ENCODE measurements at regions not wholly inside any gene's neighbourhood (a gene's known extent, or its start where the extent isn't known, plus 50 kb on each side); places are given as distances from the start of the nearest gene placed in this dataset.
"Not testable (repeated sequence)": the region's sequence is repeated elsewhere in the genome, so short reads cannot be mapped to it uniquely, and the experiment has no call there.

- no peaks in the 10 kb centered on the region for H3K4me1 ChIP-seq (ENCODE audit: insufficient read depth, low read length)
- no peak overlapping the region for H3K4me3 ChIP-seq (ENCODE audit: low read depth in 1 of 2, low read length in 2 of 2)
- H3K27ac ChIP-seq (ENCODE audit: low read depth, low read length), result no peak overlapping the region
- no peaks in the 10 kb centered on the region for H3K27me3 ChIP-seq (ENCODE audit: control insufficient read depth in 1 of 2, insufficient read depth in 2 of 2, low read length in 2 of 2)
- no peak overlapping the region for H3K9ac ChIP-seq (ENCODE audit: low read length)
- no peaks in the 10 kb centered on the region for H3K9me3 ChIP-seq (ENCODE audit: low read length)
- no peaks in the 10 kb centered on the region for H3K36me3 ChIP-seq (ENCODE audit: insufficient read depth, low read length)
These were observed 523.1 kb downstream of the CHSY3 start for GRCh38 chr5:130427222-130427955.

GRCh38 chr5:130425424-130425823 lies 521.2 kb downstream of the CHSY3 start:
- H3K4me3 ChIP-seq (ENCODE audit: low read depth in 1 of 2, low read length in 2 of 2), result no peak overlapping the region

GRCh38 chr5:130424341-130424740 lies 520.1 kb downstream of the CHSY3 start:
- Histone ChIP-seq H3K27me3 (ENCODE audit: control insufficient read depth in 1 of 2, insufficient read depth in 2 of 2, low read length in 2 of 2) (no peaks in the 10 kb centered on the region), H3K27ac (ENCODE audit: low read depth, low read length) (no peak overlapping the region), H3K36me3 (ENCODE audit: insufficient read depth, low read length) (no peaks in the 10 kb centered on the region), H3K4me1 (ENCODE audit: insufficient read depth, low read length) (no peaks in the 10 kb centered on the region), H3K9me3 (ENCODE audit: low read length) (no peaks in the 10 kb centered on the region), H3K4me3 (ENCODE audit: low read depth in 1 of 2, low read length in 2 of 2) (no peak overlapping the region), H3K9ac (ENCODE audit: low read length) (no peak overlapping the region)

More at GRCh38 chr5:130425424-130425823, 521.2 kb downstream of the CHSY3 start:
- H3K27ac ChIP-seq (ENCODE audit: low read depth, low read length), result no peak overlapping the region
- no peaks in the 10 kb centered on the region for H3K9me3 ChIP-seq (ENCODE audit: low read length)
- H3K4me1 ChIP-seq (ENCODE audit: insufficient read depth, low read length), result no peaks in the 10 kb centered on the region
- no peaks in the 10 kb centered on the region for H3K36me3 ChIP-seq (ENCODE audit: insufficient read depth, low read length)
- H3K27me3 ChIP-seq (ENCODE audit: control insufficient read depth in 1 of 2, insufficient read depth in 2 of 2, low read length in 2 of 2), result no peaks in the 10 kb centered on the region
- no peak overlapping the region for H3K9ac ChIP-seq (ENCODE audit: low read length)

- H3K27me3 ChIP-seq (ENCODE audit: control insufficient read depth in 1 of 2, insufficient read depth in 2 of 2, low read length in 2 of 2), result no peaks in the 10 kb centered on the region
- H3K9me3 ChIP-seq (ENCODE audit: low read length), result no peaks in the 10 kb centered on the region
- H3K36me3 ChIP-seq (ENCODE audit: insufficient read depth, low read length), result no peaks in the 10 kb centered on the region
These were observed 498.6 kb downstream of the CHSY3 start for GRCh38 chr5:130402906-130403305.

GRCh38 chr5:130400091-130400490 lies 495.8 kb downstream of the CHSY3 start:
- H3K9ac ChIP-seq (ENCODE audit: low read length), result no peak overlapping the region
- H3K9me3 ChIP-seq (ENCODE audit: low read length), result no peaks in the 10 kb centered on the region
- no peak overlapping the region for H3K27ac ChIP-seq (ENCODE audit: low read depth, low read length)
- H3K4me3 ChIP-seq (ENCODE audit: low read depth in 1 of 2, low read length in 2 of 2), result no peak overlapping the region
- no peaks in the 10 kb centered on the region for H3K36me3 ChIP-seq (ENCODE audit: insufficient read depth, low read length)
- no peaks in the 10 kb centered on the region for H3K27me3 ChIP-seq (ENCODE audit: control insufficient read depth in 1 of 2, insufficient read depth in 2 of 2, low read length in 2 of 2)
- H3K4me1 ChIP-seq (ENCODE audit: insufficient read depth, low read length), result no peaks in the 10 kb centered on the region

More at GRCh38 chr5:130402906-130403305, 498.6 kb downstream of the CHSY3 start:
- Histone ChIP-seq H3K9ac (ENCODE audit: low read length) (no peak overlapping the region), H3K4me1 (ENCODE audit: insufficient read depth, low read length) (no peaks in the 10 kb centered on the region), H3K4me3 (ENCODE audit: low read depth in 1 of 2, low read length in 2 of 2) (no peak overlapping the region), H3K27ac (ENCODE audit: low read depth, low read length) (no peak overlapping the region)

- Histone ChIP-seq H3K4me1 (ENCODE audit: insufficient read depth, low read length) (no peaks in the 10 kb centered on the region), H3K27ac (ENCODE audit: low read depth, low read length) (no peak overlapping the region), H3K27me3 (ENCODE audit: control insufficient read depth in 1 of 2, insufficient read depth in 2 of 2, low read length in 2 of 2) (no peaks in the 10 kb centered on the region), H3K36me3 (ENCODE audit: insufficient read depth, low read length) (no peaks in the 10 kb centered on the region), H3K9ac (ENCODE audit: low read length) (no peak overlapping the region), H3K4me3 (ENCODE audit: low read depth in 1 of 2, low read length in 2 of 2) (no peak overlapping the region), H3K9me3 (ENCODE audit: low read length) (no peaks in the 10 kb centered on the region)
These were observed 494.6 kb downstream of the CHSY3 start for GRCh38 chr5:130398825-130399224.

GRCh38 chr5:130397727-130398126 lies 493.5 kb downstream of the CHSY3 start:
- not testable (repeated sequence) for H3K27ac ChIP-seq (ENCODE audit: low read depth, low read length); H3K4me3 ChIP-seq (ENCODE audit: low read depth in 1 of 2, low read length in 2 of 2); H3K9me3 ChIP-seq (ENCODE audit: low read length); H3K4me1 ChIP-seq (ENCODE audit: insufficient read depth, low read length); H3K27me3 ChIP-seq (ENCODE audit: control insufficient read depth in 1 of 2, insufficient read depth in 2 of 2, low read length in 2 of 2); H3K36me3 ChIP-seq (ENCODE audit: insufficient read depth, low read length); H3K9ac ChIP-seq (ENCODE audit: low read length)

GRCh38 chr5:130397132-130397531 lies 492.9 kb downstream of the CHSY3 start:
- no peak overlapping the region for H3K9ac ChIP-seq (ENCODE audit: low read length)
- no peaks in the 10 kb centered on the region for H3K36me3 ChIP-seq (ENCODE audit: insufficient read depth, low read length)
- H3K27me3 ChIP-seq (ENCODE audit: control insufficient read depth in 1 of 2, insufficient read depth in 2 of 2, low read length in 2 of 2), result no peaks in the 10 kb centered on the region
- H3K27ac ChIP-seq (ENCODE audit: low read depth, low read length), result no peak overlapping the region
- no peaks in the 10 kb centered on the region for H3K4me1 ChIP-seq (ENCODE audit: insufficient read depth, low read length)
- no peaks in the 10 kb centered on the region for H3K9me3 ChIP-seq (ENCODE audit: low read length)
- no peak overlapping the region for H3K4me3 ChIP-seq (ENCODE audit: low read depth in 1 of 2, low read length in 2 of 2)

- H3K4me1 ChIP-seq (ENCODE audit: insufficient read depth, low read length); H3K9ac ChIP-seq (ENCODE audit: low read length); H3K4me3 ChIP-seq (ENCODE audit: low read depth in 1 of 2, low read length in 2 of 2); H3K27ac ChIP-seq (ENCODE audit: low read depth, low read length); H3K27me3 ChIP-seq (ENCODE audit: control insufficient read depth in 1 of 2, insufficient read depth in 2 of 2, low read length in 2 of 2); H3K36me3 ChIP-seq (ENCODE audit: insufficient read depth, low read length); H3K9me3 ChIP-seq (ENCODE audit: low read length): not testable (repeated sequence)
These were observed 487.5 kb downstream of the CHSY3 start for GRCh38 chr5:130391727-130392264.

GRCh38 chr5:130386155-130386554 lies 481.9 kb downstream of the CHSY3 start:
- Histone ChIP-seq H3K36me3 (ENCODE audit: insufficient read depth, low read length) (no peaks in the 10 kb centered on the region), H3K4me3 (ENCODE audit: low read depth in 1 of 2, low read length in 2 of 2) (no peak overlapping the region), H3K4me1 (ENCODE audit: insufficient read depth, low read length) (no peaks in the 10 kb centered on the region), H3K9ac (ENCODE audit: low read length) (no peak overlapping the region), H3K27ac (ENCODE audit: low read depth, low read length) (no peak overlapping the region), H3K27me3 (ENCODE audit: control insufficient read depth in 1 of 2, insufficient read depth in 2 of 2, low read length in 2 of 2) (no peaks in the 10 kb centered on the region), H3K9me3 (ENCODE audit: low read length) (no peaks in the 10 kb centered on the region)

GRCh38 chr5:130385656-130386055 lies 481.4 kb downstream of the CHSY3 start:
- Histone ChIP-seq H3K4me1 (ENCODE audit: insufficient read depth, low read length) (no peaks in the 10 kb centered on the region), H3K27me3 (ENCODE audit: control insufficient read depth in 1 of 2, insufficient read depth in 2 of 2, low read length in 2 of 2) (no peaks in the 10 kb centered on the region), H3K4me3 (ENCODE audit: low read depth in 1 of 2, low read length in 2 of 2) (no peak overlapping the region), H3K9ac (ENCODE audit: low read length) (no peak overlapping the region), H3K27ac (ENCODE audit: low read depth, low read length) (no peak overlapping the region), H3K9me3 (ENCODE audit: low read length) (no peaks in the 10 kb centered on the region), H3K36me3 (ENCODE audit: insufficient read depth, low read length) (no peaks in the 10 kb centered on the region)

- no peaks in the 10 kb centered on the region for H3K4me1 ChIP-seq (ENCODE audit: insufficient read depth, low read length)
- no peaks in the 10 kb centered on the region for H3K9me3 ChIP-seq (ENCODE audit: low read length)
- H3K27me3 ChIP-seq (ENCODE audit: control insufficient read depth in 1 of 2, insufficient read depth in 2 of 2, low read length in 2 of 2), result no peaks in the 10 kb centered on the region
- no peak overlapping the region for H3K27ac ChIP-seq (ENCODE audit: low read depth, low read length)
- no peaks in the 10 kb centered on the region for H3K36me3 ChIP-seq (ENCODE audit: insufficient read depth, low read length)
- no peak overlapping the region for H3K9ac ChIP-seq (ENCODE audit: low read length)
- no peak overlapping the region for H3K4me3 ChIP-seq (ENCODE audit: low read depth in 1 of 2, low read length in 2 of 2)
These were observed 461.7 kb downstream of the CHSY3 start for GRCh38 chr5:130365956-130366355.

Data from muscle layer of colon (tissue), 2 donors.